Skeletal muscle satellite cell (primary cell): ENCODE measurements at regions not wholly inside any gene's neighbourhood (a gene's known extent, or its start where the extent isn't known, plus 50 kb on each side); places are given as distances from the start of the nearest gene placed in this dataset.
A peak's percentile ranks its signal among the peaks of the same experiment; 100 is the strongest.
"Not testable (repeated sequence)": the region's sequence is repeated elsewhere in the genome, so short reads cannot be mapped to it uniquely, and the experiment has no call there.

Experiments
- H3K27me3 ChIP-seq: 2 replicates; pipeline ENCODE4 v1.7.0; 2013; ENCODE audit warnings: low read length; ENCODE audit not compliant: control insufficient read depth, insufficient read depth
- H3K36me3 ChIP-seq: 2 replicates; pipeline ENCODE4 v1.7.0; 2013; ENCODE audit warnings: mild to moderate bottlenecking, control low read depth, low read length; ENCODE audit not compliant: insufficient read depth
- H3K4me1 ChIP-seq: 2 replicates; pipeline ENCODE4 v1.7.0; 2013; ENCODE audit warnings: low read length; ENCODE audit not compliant: control insufficient read depth, insufficient read depth
- H3K4me2 ChIP-seq: 2 replicates; pipeline ENCODE4 v1.7.0; 2013; ENCODE audit warnings: mild to moderate bottlenecking, low read length
- H3K4me3 ChIP-seq: 2 replicates; pipeline ENCODE4 v1.7.0; 2013; ENCODE audit warnings: low read length
- H3K9ac ChIP-seq: 2 replicates; pipeline ENCODE4 v1.7.0; 2013; ENCODE audit warnings: mild to moderate bottlenecking, low read depth, low read length, moderate library complexity
- H3K9me3 ChIP-seq: replicated peaks from 2 replicates; pipeline ENCODE4 v1.7.0; 2013; ENCODE audit warnings: mild to moderate bottlenecking, control low read depth, low read length

GRCh38 chr5:57734296-57734695 lies 251.7 kb upstream of the ACTBL2 start:
- Histone ChIP-seq H3K4me2 (no peak overlapping the region), H3K36me3 (no peaks in the 10 kb centered on the region), H3K9me3 (no peaks in the 10 kb centered on the region), H3K4me3 (no peak overlapping the region), H3K9ac (no peak overlapping the region), H3K4me1 (peaks cover 30% of the 10 kb centered on the region), H3K27me3 (no peaks in the 10 kb centered on the region)

DNA sequence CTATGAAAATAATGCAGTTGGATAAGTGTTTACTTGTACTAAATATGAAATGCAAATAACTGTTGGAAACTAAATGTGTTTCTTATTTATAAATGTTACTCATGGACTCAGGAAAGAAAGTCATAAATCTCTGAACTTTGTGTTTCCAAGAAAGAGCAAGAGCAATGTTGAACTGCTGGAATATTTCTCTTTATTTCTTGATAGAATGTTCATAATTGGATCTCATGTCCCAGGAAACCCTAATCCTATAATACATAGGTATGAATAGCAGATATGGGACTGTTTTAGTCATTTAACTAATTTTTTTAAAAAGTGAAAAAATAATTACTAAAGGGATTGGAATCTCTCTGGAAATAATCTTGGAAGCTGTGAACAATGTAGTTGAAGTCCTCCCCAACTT lies 245.0 kb upstream of the ACTBL2 start:
- H3K4me1 ChIP-seq, result peaks cover 10% of the 10 kb centered on the region
- H3K27me3 ChIP-seq, result no peaks in the 10 kb centered on the region
- no peak overlapping the region for H3K4me3 ChIP-seq
- H3K9me3 ChIP-seq, result no peaks in the 10 kb centered on the region
- H3K9ac ChIP-seq, result no peak overlapping the region
- no peak overlapping the region for H3K4me2 ChIP-seq
- no peaks in the 10 kb centered on the region for H3K36me3 ChIP-seq

- H3K4me3 ChIP-seq, result no peak overlapping the region
- peaks cover 10% of the 10 kb centered on the region for H3K4me1 ChIP-seq
- H3K27me3 ChIP-seq, result no peaks in the 10 kb centered on the region
- H3K4me2 ChIP-seq, result no peak overlapping the region
- no peaks in the 10 kb centered on the region for H3K9me3 ChIP-seq
- no peak overlapping the region for H3K9ac ChIP-seq
- H3K36me3 ChIP-seq, result no peaks in the 10 kb centered on the region
These were observed 243.3 kb upstream of the ACTBL2 start for GRCh38 chr5:57725658-57726504.

- no peak overlapping the region for H3K4me2 ChIP-seq
- no peaks in the 10 kb centered on the region for H3K27me3 ChIP-seq
- no peaks in the 10 kb centered on the region for H3K9me3 ChIP-seq
- H3K4me1 ChIP-seq, result peaks cover 16% of the 10 kb centered on the region
- no peak overlapping the region for H3K4me3 ChIP-seq
- H3K9ac ChIP-seq, result peak overlapping the region; percentile 10
- H3K36me3 ChIP-seq, result no peaks in the 10 kb centered on the region
These were observed 242.2 kb upstream of the ACTBL2 start for GRCh38 chr5:57724836-57725235.

DNA sequence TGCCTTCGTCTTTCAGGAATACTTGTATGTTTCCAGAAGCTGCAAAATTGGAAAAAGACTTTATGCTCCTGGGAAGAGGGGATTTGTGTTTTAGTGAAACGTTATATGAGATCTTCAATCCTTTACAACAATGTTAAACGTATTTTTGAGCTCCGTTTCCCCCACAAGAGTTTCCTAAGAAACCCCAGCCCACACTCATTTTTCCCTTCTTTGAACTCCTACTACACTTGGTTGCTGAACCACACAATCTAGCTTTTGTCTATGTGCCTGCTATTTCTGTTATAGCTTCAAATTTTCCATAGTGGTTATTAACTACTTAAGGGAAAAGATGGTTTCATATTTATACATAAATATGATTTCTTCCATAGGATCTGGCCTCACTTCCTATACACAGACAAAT lies 238.6 kb upstream of the ACTBL2 start:
- Histone ChIP-seq H3K4me1 (peaks cover 16% of the 10 kb centered on the region), H3K36me3 (no peaks in the 10 kb centered on the region), H3K4me2 (no peak overlapping the region), H3K9ac (no peak overlapping the region), H3K27me3 (no peaks in the 10 kb centered on the region), H3K9me3 (no peaks in the 10 kb centered on the region), H3K4me3 (no peak overlapping the region)

GRCh38 chr5:57720656-57721055 lies 238.0 kb upstream of the ACTBL2 start:
- no peak overlapping the region for H3K4me3 ChIP-seq
- no peaks in the 10 kb centered on the region for H3K36me3 ChIP-seq
- H3K9ac ChIP-seq, result no peak overlapping the region
- no peak overlapping the region for H3K4me2 ChIP-seq
- H3K9me3 ChIP-seq, result no peaks in the 10 kb centered on the region
- H3K27me3 ChIP-seq, result no peaks in the 10 kb centered on the region
- peaks cover 16% of the 10 kb centered on the region for H3K4me1 ChIP-seq

GRCh38 chr5:57719216-57719615 lies 236.6 kb upstream of the ACTBL2 start:
- Histone ChIP-seq H3K36me3 (no peaks in the 10 kb centered on the region), H3K9ac (no peak overlapping the region), H3K4me2 (no peak overlapping the region), H3K9me3 (no peaks in the 10 kb centered on the region), H3K4me3 (no peak overlapping the region), H3K27me3 (no peaks in the 10 kb centered on the region), H3K4me1 (peaks cover 7% of the 10 kb centered on the region)

DNA sequence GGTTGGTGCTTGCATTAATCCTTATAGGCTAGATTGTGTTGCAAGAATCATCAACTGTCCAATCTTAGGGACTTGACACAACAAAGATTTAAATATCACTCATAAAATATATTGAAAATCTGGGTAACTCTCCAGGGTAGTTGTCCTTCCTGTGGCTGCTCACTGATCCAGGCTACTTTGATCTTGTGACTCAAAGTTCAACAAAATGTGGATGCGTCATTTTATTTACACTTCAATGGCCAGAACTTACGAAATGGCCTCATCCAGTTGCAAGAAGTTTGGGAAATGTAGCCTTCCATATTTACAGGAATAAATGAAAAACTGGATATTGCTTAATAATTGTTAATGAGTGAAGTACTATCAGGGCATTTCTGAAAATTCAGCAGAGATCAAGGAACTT lies 235.5 kb upstream of the ACTBL2 start:
- Histone ChIP-seq H3K4me1 (peaks cover 6% of the 10 kb centered on the region), H3K9me3 (no peaks in the 10 kb centered on the region), H3K4me2 (no peak overlapping the region), H3K4me3 (no peak overlapping the region), H3K27me3 (no peaks in the 10 kb centered on the region), H3K9ac (no peak overlapping the region), H3K36me3 (no peaks in the 10 kb centered on the region)

DNA sequence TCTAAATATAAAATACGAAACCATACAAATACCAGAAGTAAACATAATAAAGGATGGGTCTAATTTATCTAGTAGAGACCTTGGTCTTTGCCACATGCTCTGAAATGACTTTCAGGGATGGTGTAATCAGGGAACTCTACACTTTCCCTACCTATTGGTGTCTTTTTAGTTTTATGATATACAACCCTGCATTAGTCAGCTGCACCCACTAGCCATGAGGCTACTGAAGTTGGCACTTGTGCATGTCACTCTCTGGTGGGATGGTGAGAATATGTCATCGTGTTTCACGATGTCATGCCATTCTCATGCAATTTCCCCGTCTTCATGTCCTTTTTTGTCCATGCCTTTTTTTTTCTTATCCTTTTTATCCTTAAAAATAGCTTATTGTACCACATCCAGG lies 234.9 kb upstream of the ACTBL2 start:
- Histone ChIP-seq H3K9me3 (no peaks in the 10 kb centered on the region), H3K36me3 (no peaks in the 10 kb centered on the region), H3K9ac (no peak overlapping the region), H3K4me3 (no peak overlapping the region), H3K4me2 (no peak overlapping the region), H3K27me3 (no peaks in the 10 kb centered on the region), H3K4me1 (peaks cover 6% of the 10 kb centered on the region)

- Histone ChIP-seq H3K4me3 (no peak overlapping the region), H3K36me3 (no peaks in the 10 kb centered on the region), H3K4me1 (peaks cover 6% of the 10 kb centered on the region), H3K27me3 (no peaks in the 10 kb centered on the region), H3K9ac (no peak overlapping the region), H3K9me3 (no peaks in the 10 kb centered on the region), H3K4me2 (no peak overlapping the region)
These were observed 234.1 kb upstream of the ACTBL2 start for GRCh38 chr5:57716661-57717060.

DNA sequence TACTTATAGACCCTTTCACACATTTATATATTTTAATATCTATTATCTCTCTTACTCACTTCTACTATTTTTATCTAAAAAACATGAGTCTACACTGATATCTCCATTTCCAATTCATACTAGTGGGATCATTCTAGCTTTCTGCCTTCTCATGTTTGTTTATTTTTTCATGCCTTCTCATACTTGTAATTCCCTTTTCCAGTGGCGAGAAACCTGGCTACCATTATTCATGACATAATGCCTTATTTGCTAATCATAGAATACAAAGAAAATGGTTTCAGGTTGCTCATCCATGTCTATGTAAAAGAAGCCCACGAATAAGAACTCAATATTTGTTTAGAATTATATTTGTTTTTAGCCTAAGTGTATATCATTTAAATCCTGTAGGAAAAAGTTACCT lies 232.7 kb upstream of the ACTBL2 start:
- Histone ChIP-seq H3K9me3 (no peaks in the 10 kb centered on the region), H3K4me1 (peaks cover under 1% of the 10 kb centered on the region), H3K27me3 (no peaks in the 10 kb centered on the region)

DNA sequence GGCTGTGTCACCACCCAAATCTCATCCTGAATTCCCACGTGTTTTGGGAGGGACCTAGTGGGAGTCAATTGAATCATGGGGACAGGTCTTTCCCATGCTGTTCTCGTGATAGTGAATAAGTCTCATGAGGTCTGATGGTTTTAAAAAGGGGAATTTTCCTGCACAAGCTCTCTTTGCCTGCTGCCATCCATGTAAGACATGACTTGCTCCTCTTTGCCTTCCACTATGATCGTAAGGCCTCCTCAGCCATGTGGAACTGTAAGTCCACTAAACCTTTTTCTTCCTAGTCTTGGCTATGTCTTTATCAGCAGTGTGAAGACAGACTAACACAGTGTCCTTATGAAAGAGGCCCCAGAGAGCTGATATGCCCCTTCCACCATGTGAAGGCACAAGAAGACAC lies 230.9 kb upstream of the ACTBL2 start:
- not testable (repeated sequence) for H3K9ac ChIP-seq, H3K4me2 ChIP-seq, H3K27me3 ChIP-seq, H3K36me3 ChIP-seq, H3K9me3 ChIP-seq, H3K4me1 ChIP-seq, H3K4me3 ChIP-seq

More for the DNA sequence above, 232.7 kb upstream of the ACTBL2 start:
- H3K9ac ChIP-seq, result no peak overlapping the region
- H3K4me3 ChIP-seq, result no peak overlapping the region
- H3K4me2 ChIP-seq, result no peak overlapping the region
- H3K36me3 ChIP-seq, result no peaks in the 10 kb centered on the region
